Mesodermal cell (in vitro differentiated cells): ENCODE measurements at regions not wholly inside any gene's neighbourhood (a gene's known extent, or its start where the extent isn't known, plus 50 kb on each side); places are given as distances from the start of the nearest gene placed in this dataset.

Experiments used
- H3K27ac ChIP-seq: 2 replicates; pipeline ENCODE4 v1.7.0; 2013; ENCODE audit warnings: mild to moderate bottlenecking, low read depth, low read length, moderate library complexity; ENCODE audit not compliant: severe bottlenecking
- H3K36me3 ChIP-seq: 2 replicates; pipeline ENCODE4 v1.7.1; 2013; ENCODE audit warnings: mild to moderate bottlenecking, low read length, moderate library complexity; ENCODE audit not compliant: control insufficient read depth, insufficient read depth
- H3K4me1 ChIP-seq: one replicate; pipeline ENCODE4 v1.7.1; 2013; ENCODE audit warnings: mild to moderate bottlenecking, low read length; ENCODE audit not compliant: insufficient read depth, control insufficient read depth, poor library complexity, severe bottlenecking
- H3K4me3 ChIP-seq: 2 replicates; pipeline ENCODE4 v1.7.0; 2013; ENCODE audit warnings: low read length, control low read depth, mild to moderate bottlenecking; ENCODE audit not compliant: insufficient read depth, poor library complexity, severe bottlenecking; ENCODE audit errors: extremely low read depth
- H3K9me3 ChIP-seq: 2 replicates; pipeline ENCODE4 v1.7.1; 2013; ENCODE audit warnings: mild to moderate bottlenecking, low read length, moderate library complexity; ENCODE audit not compliant: control insufficient read depth
- WGBS, 2 experiments: methylation state at CpG; one replicate each; pipeline ENCODE4 v1.1.5; 2013; ENCODE audit warnings: missing lambda C conversion rate in 2 of 2; ENCODE audit not compliant: insufficient coverage in 2 of 2; 5-methylcytosine and 5-hydroxymethylcytosine counted together

DNA sequence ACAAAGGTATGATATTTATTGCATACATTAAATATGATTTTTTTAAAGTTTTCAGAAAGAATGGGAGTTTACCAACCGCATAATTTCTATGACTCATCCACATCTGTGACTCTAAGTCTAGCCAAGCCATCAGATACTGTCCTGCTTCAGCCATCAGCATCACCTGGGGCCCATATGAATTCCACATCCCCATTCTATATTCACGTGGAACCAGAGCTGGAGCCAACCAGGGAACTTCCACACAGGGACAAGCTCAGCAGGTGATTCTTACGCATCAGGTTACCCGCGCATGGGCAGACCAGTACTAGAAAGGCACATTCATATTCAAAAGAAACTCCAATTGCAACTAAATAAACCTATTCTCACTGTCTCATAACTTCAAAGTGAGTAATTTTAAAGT is 817.7 kb upstream of the IGFBP3 start:
- no peaks in the 10 kb centered on the region for H3K9me3 ChIP-seq
- no peak overlapping the region for H3K27ac ChIP-seq
- H3K4me1 ChIP-seq, result no peaks in the 10 kb centered on the region
- no peak overlapping the region for H3K4me3 ChIP-seq
- 29% methylated on average over 1 of the region's 5 CpGs; no CpG with 5 or more reads in 1 of the 2 experiments for WGBS, 2 experiments
- no peaks in the 10 kb centered on the region for H3K36me3 ChIP-seq

GRCh38 chr7:46738165-46738564 is 817.1 kb upstream of the IGFBP3 start:
- Histone ChIP-seq H3K4me3 (no peak overlapping the region), H3K4me1 (no peaks in the 10 kb centered on the region), H3K9me3 (no peaks in the 10 kb centered on the region), H3K36me3 (no peaks in the 10 kb centered on the region), H3K27ac (no peak overlapping the region)
- WGBS, 2 experiments, result 100% methylated on average over 1 of the region's 5 CpGs; no CpG with 5 or more reads in 1 of the 2 experiments

GRCh38 chr7:46725838-46726237 is 804.8 kb upstream of the IGFBP3 start:
- Histone ChIP-seq H3K27ac (no peak overlapping the region), H3K36me3 (no peaks in the 10 kb centered on the region), H3K9me3 (no peaks in the 10 kb centered on the region), H3K4me1 (no peaks in the 10 kb centered on the region), H3K4me3 (no peak overlapping the region)

DNA sequence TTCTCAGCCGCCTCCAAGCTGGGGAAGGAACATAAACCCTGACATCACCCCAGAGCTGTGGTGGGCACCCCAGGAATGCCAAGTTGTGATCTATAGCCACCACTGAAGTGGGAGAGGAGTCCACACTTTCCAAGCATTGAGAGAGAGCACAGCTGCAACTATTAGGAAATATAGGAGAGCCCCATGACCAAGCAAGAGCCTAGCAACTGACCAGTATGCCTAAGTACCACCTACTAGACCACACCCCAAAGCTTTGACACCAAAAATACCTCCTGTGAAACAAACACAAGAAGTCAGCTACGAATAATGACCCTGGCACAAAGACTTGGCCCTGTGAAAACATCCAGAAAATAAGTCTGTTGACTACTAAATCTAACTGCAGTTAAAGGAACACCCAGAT is 804.1 kb upstream of the IGFBP3 start:
- no peak overlapping the region for H3K27ac ChIP-seq
- no peak overlapping the region for H3K4me3 ChIP-seq
- no peaks in the 10 kb centered on the region for H3K36me3 ChIP-seq
- no peaks in the 10 kb centered on the region for H3K9me3 ChIP-seq
- 100% methylated on average over 1 of the region's 2 CpGs; no CpG with 5 or more reads in 1 of the 2 experiments for WGBS, 2 experiments
- no peaks in the 10 kb centered on the region for H3K4me1 ChIP-seq

DNA sequence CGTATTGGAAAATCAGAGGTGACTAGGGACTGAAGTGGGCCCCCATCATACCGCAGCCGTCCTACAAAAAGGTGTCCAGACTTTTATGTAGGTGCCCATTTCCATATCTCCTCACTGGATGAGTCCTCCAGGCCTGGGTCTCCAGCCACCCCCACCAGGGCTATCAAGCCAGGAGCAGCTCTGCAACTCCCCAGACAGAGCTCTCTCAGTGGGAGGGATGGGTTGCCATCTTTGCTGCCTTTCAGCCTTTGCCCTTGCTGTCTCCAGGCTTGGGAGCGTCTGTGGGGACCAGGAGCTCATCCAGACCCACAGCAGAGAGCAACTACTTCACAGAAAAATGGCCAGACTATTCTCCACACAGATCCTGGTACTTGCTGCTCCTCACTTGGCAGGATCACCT is 802.7 kb upstream of the IGFBP3 start:
- Histone ChIP-seq H3K36me3 (no peaks in the 10 kb centered on the region), H3K9me3 (no peaks in the 10 kb centered on the region), H3K4me3 (no peak overlapping the region), H3K4me1 (no peaks in the 10 kb centered on the region), H3K27ac (no peak overlapping the region)
- WGBS, 2 experiments, result 93 to 97% methylated on average over 4 of the region's 4 CpGs

DNA sequence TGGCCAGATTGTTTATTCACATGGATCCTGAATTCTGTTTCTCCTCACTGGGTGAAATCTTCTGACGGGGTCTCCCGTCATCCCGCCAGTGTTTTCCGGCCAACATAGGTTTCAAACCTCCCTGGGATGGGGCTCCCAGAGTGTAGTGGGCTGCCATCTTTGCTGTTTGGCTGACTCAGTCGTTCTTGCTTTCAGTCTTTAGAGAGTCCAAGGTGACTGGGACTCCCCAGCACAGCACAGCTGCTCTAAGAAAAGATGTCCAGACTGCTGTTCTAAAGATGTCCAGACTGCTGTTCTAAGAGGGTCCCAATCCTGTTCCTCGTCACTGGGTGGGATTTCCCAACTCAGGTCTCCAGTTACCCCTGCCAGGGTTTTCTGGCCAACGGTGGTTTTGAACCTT is 801.9 kb upstream of the IGFBP3 start:
- no peaks in the 10 kb centered on the region for H3K9me3 ChIP-seq
- H3K4me3 ChIP-seq, result no peak overlapping the region
- H3K27ac ChIP-seq, result no peak overlapping the region
- H3K36me3 ChIP-seq, result no peaks in the 10 kb centered on the region
- WGBS, 2 experiments, result 85 to 89% methylated on average over 2 to 6 of the region's 7 CpGs
- no peaks in the 10 kb centered on the region for H3K4me1 ChIP-seq

DNA sequence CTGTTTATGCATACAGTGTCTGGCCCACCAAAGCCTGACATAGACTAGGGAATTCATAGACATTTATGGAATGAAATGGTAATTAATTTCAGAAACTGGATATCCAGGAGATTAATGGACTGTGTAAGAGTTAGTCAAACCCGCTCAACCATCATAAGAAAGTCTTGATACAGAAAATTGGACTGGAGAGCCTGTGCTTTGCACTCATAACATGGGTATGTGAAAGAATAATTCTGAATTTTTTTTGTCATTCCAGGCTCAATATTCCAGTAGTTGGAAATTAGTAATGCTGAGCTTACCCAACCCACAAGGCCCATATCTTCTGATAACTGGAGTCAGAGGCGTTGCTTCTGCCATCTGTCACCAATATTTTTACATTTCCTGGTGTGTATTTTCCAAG is 799.7 kb upstream of the IGFBP3 start:
- Histone ChIP-seq H3K4me3 (no peak overlapping the region), H3K36me3 (no peaks in the 10 kb centered on the region), H3K27ac (no peak overlapping the region), H3K4me1 (no peaks in the 10 kb centered on the region), H3K9me3 (no peaks in the 10 kb centered on the region)
- WGBS, 2 experiments, result 70% methylated on average over 2 of the region's 2 CpGs; no CpG with 5 or more reads in 1 of the 2 experiments

DNA sequence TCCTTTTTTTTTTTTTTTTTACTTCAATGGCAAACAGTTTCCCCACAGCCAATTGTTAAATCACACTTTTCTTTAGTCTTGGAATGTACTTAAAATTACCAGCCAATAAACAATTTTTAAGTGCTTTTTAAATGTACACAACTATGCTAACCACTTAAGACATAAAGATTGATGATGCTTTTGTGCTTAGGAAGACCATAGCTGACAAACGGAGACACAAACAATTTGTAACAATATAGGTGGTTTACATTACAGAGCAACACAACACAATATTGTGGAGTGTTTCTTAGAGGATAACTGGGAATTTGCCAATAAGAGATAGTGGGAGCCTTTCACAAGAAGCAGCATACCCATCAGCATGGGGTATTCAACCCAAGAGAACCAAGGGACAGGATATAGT is 798.5 kb upstream of the IGFBP3 start:
- Histone ChIP-seq H3K4me3 (no peak overlapping the region), H3K36me3 (no peaks in the 10 kb centered on the region), H3K9me3 (no peaks in the 10 kb centered on the region), H3K27ac (no peak overlapping the region), H3K4me1 (no peaks in the 10 kb centered on the region)
- WGBS, 2 experiments, result no CpG with 5 or more reads among the region's 1 CpG

GRCh38 chr7:46716926-46717325 is 795.9 kb upstream of the IGFBP3 start:
- no CpG with 5 or more reads among the region's 1 CpG for WGBS, 2 experiments
- Histone ChIP-seq H3K36me3 (no peaks in the 10 kb centered on the region), H3K4me1 (no peaks in the 10 kb centered on the region), H3K9me3 (no peaks in the 10 kb centered on the region), H3K4me3 (no peak overlapping the region), H3K27ac (no peak overlapping the region)

DNA sequence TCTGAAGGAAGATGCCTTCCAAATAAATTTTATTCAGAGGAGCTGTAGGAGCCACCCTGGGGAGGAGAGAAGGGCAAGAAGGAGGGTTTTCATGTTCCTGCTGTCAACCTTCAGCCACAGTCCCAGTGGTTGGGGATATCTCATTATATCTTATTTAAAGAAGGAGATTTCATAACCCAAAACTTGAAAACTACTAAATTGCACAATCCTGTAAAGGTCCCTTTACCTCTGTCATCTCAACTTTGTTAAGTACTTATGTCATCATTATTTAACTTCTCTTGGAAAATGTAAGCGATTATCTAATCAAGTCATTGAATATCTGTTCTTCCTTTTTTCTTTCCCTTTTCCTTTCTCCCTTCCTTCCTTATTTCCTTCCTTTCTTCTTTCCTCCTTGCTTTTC is 794.5 kb upstream of the IGFBP3 start:
- no peaks in the 10 kb centered on the region for H3K9me3 ChIP-seq
- no peaks in the 10 kb centered on the region for H3K36me3 ChIP-seq
- no peak overlapping the region for H3K27ac ChIP-seq
- H3K4me3 ChIP-seq, result no peak overlapping the region
- 100% methylated on average over 1 of the region's 1 CpG; no CpG with 5 or more reads in 1 of the 2 experiments for WGBS, 2 experiments
- H3K4me1 ChIP-seq, result no peaks in the 10 kb centered on the region

DNA sequence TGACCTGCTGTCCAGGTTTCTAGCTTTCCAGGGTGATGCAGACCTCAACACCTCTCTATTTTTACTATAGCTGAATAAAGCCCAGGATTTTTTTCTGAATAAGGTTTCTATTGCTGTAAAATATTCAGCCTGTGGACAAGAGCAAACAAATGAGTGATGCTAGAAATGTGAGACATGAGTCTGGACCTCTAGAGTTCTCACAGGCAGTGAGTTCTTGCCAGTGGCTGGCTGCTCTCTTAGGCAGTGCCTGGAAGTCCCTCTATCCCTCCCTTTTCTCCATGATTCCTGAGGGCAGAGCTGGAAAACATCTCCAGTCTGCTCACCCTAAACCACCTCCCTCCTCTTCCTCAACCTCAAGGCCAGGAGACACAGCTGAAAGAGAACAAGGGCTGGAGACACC is 793.8 kb upstream of the IGFBP3 start:
- Histone ChIP-seq H3K36me3 (no peaks in the 10 kb centered on the region), H3K27ac (no peak overlapping the region), H3K4me3 (no peak overlapping the region), H3K4me1 (no peaks in the 10 kb centered on the region), H3K9me3 (no peaks in the 10 kb centered on the region)
